Testis (tissue), 2 donors: ENCODE measurements at regions not wholly inside any gene's neighbourhood (a gene's known extent, or its start where the extent isn't known, plus 50 kb on each side); places are given as distances from the start of the nearest gene placed in this dataset.

ENCODE experiments used
- CTCF ChIP-seq, 3 experiments: fragments of 450-650 bp in 2 of 3; fragments of 200-600 bp in 1 of 3; sonication (generic) in 1 of 3; IDR thresholded peaks; one replicate each; pipeline ENCODE4 v1.5.1; 2016 to 2019; ENCODE audit warnings: antibody characterized with exemption in 3 of 3, mild to moderate bottlenecking in 2 of 3, moderate library complexity in 1 of 3
- POLR2A ChIP-seq: fragments of 450-650 bp; IDR thresholded peaks from one replicate; pipeline ENCODE4 v1.6.1; 2017; ENCODE audit warnings: antibody characterized with exemption, mild to moderate bottlenecking, moderate library complexity

GRCh38 chr17:70317421-70317820 lies 148.1 kb downstream of the KCNJ2 start:
- TF ChIP-seq CTCF (IDR thresholded peaks at IDR 0.05) (no peak), POLR2A (no peak)
